GM23338 (cell line): ENCODE measurements at regions not wholly inside any gene's neighbourhood (a gene's known extent, or its start where the extent isn't known, plus 50 kb on each side); places are given as distances from the start of the nearest gene placed in this dataset.

ENCODE experiments used
- ATAC-seq: fragments of 200-7000 bp; cut with Tn5 transposase; 3 replicates; pipeline ENCODE4 v1.9.1; 2020
- DNase-seq: peaks from one replicate; pipeline ENCODE4 v3.0.0-alpha.2; 2015; ENCODE audit warnings: low spot score
- H2AFZ ChIP-seq: fragments of 200-600 bp; sonication (generic); 2 replicates; pipeline ENCODE4 v1.8.0; 2016; ENCODE audit warnings: antibody characterized with exemption, mild to moderate bottlenecking, moderate library complexity
- H3F3A ChIP-seq: fragments of 200-600 bp; sonication (generic); replicated peaks from 2 replicates; pipeline ENCODE4 v1.8.0; 2017; ENCODE audit warnings: antibody characterized with exemption, mixed run types, low read depth
- H3K27ac ChIP-seq: fragments of 200-600 bp; sonication (generic); 2 replicates; pipeline ENCODE4 v1.6.1; 2016; ENCODE audit warnings: low read depth
- H3K27me3 ChIP-seq: fragments of 200-600 bp; sonication (generic); 2 replicates; pipeline ENCODE4 v1.8.0; 2016; ENCODE audit warnings: mild to moderate bottlenecking, mixed run types, moderate library complexity; ENCODE audit not compliant: insufficient read depth
- H3K36me3 ChIP-seq: fragments of 200-600 bp; sonication (generic); 2 replicates; pipeline ENCODE4 v1.8.0; 2016; ENCODE audit warnings: mild to moderate bottlenecking; ENCODE audit not compliant: insufficient read depth
- H3K4me1 ChIP-seq: fragments of 200-600 bp; sonication (generic); 2 replicates; pipeline ENCODE4 v1.8.0; 2016; ENCODE audit warnings: mild to moderate bottlenecking, moderate library complexity; ENCODE audit not compliant: insufficient read depth
- H3K4me2 ChIP-seq: fragments of 200-600 bp; sonication (generic); 2 replicates; pipeline ENCODE4 v1.7.1; 2017; ENCODE audit warnings: mixed run types
- H3K4me3 ChIP-seq: fragments of 200-600 bp; sonication (generic); 2 replicates; pipeline ENCODE4 v1.6.1; 2016; ENCODE audit warnings: mixed run types
- H3K79me2 ChIP-seq: fragments of 200-600 bp; sonication (generic); replicated peaks from 2 replicates; pipeline ENCODE4 v1.8.0; 2017; ENCODE audit warnings: mild to moderate bottlenecking; ENCODE audit not compliant: insufficient read depth
- H3K9me2 ChIP-seq: fragments of 200-600 bp; sonication (generic); 2 replicates; pipeline ENCODE4 v1.8.0; 2017; ENCODE audit not compliant: insufficient read depth
- H4K20me1 ChIP-seq: fragments of 200-600 bp; sonication (generic); replicated peaks from 2 replicates; pipeline ENCODE4 v1.8.0; 2017; ENCODE audit warnings: mild to moderate bottlenecking; ENCODE audit not compliant: insufficient read depth
- H3K27ac Mint-ChIP-seq: 2 replicates; pipeline ENCODE4 v1.8.0; 2020; ENCODE audit warnings: inconsistent platforms, mild to moderate bottlenecking, moderate library complexity, mixed read lengths
- H3K27me3 Mint-ChIP-seq: 3 replicates; pipeline ENCODE4 v1.8.0; 2022; ENCODE audit warnings: low read depth, mild to moderate bottlenecking, moderate library complexity, mixed read lengths, inconsistent platforms; ENCODE audit not compliant: insufficient read depth, poor library complexity
- H3K36me3 Mint-ChIP-seq: 3 replicates; pipeline ENCODE4 v1.8.0; 2021; ENCODE audit warnings: low read depth, mild to moderate bottlenecking, inconsistent platforms, moderate library complexity, mixed read lengths
- H3K4me1 Mint-ChIP-seq: 3 replicates; pipeline ENCODE4 v1.8.0; 2020; ENCODE audit warnings: mild to moderate bottlenecking, inconsistent platforms, mixed read lengths
- H3K4me3 Mint-ChIP-seq: 3 replicates; pipeline ENCODE4 v1.8.0; 2021; ENCODE audit warnings: moderate library complexity, mild to moderate bottlenecking, inconsistent platforms, mixed read lengths
- H3K9me3 Mint-ChIP-seq: 3 replicates; pipeline ENCODE4 v1.8.0; 2020; ENCODE audit warnings: moderate library complexity, mild to moderate bottlenecking, inconsistent platforms, mixed read lengths
- CTCF ChIP-seq, 2 experiments: fragments of 200-600 bp in 1 of 2; sonication (generic) in 1 of 2; conservative IDR thresholded peaks; 2 replicates each; pipeline versions ENCODE4 v1.5.1 to v1.6.1; 2016 to 2017; ENCODE audit warnings: antibody characterized with exemption in 2 of 2, low read depth in 2 of 2, mild to moderate bottlenecking in 2 of 2, moderate library complexity in 1 of 2
- ETS1 ChIP-seq: IDR thresholded peaks from 2 replicates; pipeline ENCODE4 v1.6.1; 2016; ENCODE audit warnings: antibody characterized with exemption
- JUNB ChIP-seq: IDR thresholded peaks from one replicate; pipeline ENCODE4 v1.6.1; 2016; ENCODE audit warnings: antibody characterized with exemption; ENCODE audit not compliant: unreplicated experiment
- ZNF331 ChIP-seq: fragments of 250-450 bp; sonication (Bioruptor Pico); IDR thresholded peaks from 2 replicates; pipeline ENCODE4 v1.5.0; 2020; ENCODE audit warnings: low read depth, mild to moderate bottlenecking, moderate library complexity
- ZNF462 ChIP-seq: fragments of 250-450 bp; sonication (Bioruptor Pico); IDR thresholded peaks from 2 replicates; pipeline ENCODE4 v1.5.0; 2020; ENCODE audit warnings: mild to moderate bottlenecking, moderate library complexity

- H3K27me3 Mint-ChIP-seq, result no peaks in the 10 kb centered on the region
- Histone ChIP-seq H3K4me3 (no peak overlapping the region), H3K27ac (no peak overlapping the region), H3K27me3 (no peaks in the 10 kb centered on the region), H2AFZ (no peak overlapping the region), H4K20me1 (no peaks in the 10 kb centered on the region), H3K4me1 (no peaks in the 10 kb centered on the region), H3F3A (no peaks in the 10 kb centered on the region), H3K79me2 (no peaks in the 10 kb centered on the region), H3K9me2 (no peaks in the 10 kb centered on the region), H3K36me3 (no peaks in the 10 kb centered on the region), H3K4me2 (no peak overlapping the region)
- peaks cover 12% of the 10 kb centered on the region; the same call in 2 of the 3 replicates for H3K36me3 Mint-ChIP-seq
- peak; percentile 89 for ATAC-seq
- H3K4me1 Mint-ChIP-seq, result no peaks in the 10 kb centered on the region
- peaks cover 12% of the 10 kb centered on the region for H3K9me3 Mint-ChIP-seq
- peak; percentile 78 to 96 for TF ChIP-seq CTCF (conservative IDR thresholded peaks at IDR 0.05; ENCODE audit: low read depth in 2 of 2)
- no peak for TF ChIP-seq JUNB
- no peak for TF ChIP-seq ETS1
- TF ChIP-seq ZNF462, result no peak
- TF ChIP-seq ZNF331 (CRISPR knock-in tag), result no peak
- H3K4me3 Mint-ChIP-seq, result no peak overlapping the region
- H3K27ac Mint-ChIP-seq, result no peak overlapping the region
- DNase-seq, result peak; percentile 90
Observed at GRCh38 chr21:14773777-14774345, 227.7 kb upstream of the SAMSN1 start.
